ENCODE measurements at regions not wholly inside any gene's neighbourhood (a gene's known extent, or its start where the extent isn't known, plus 50 kb on each side); places are given as distances from the start of the nearest gene placed in this dataset.

GRCh38 chr17:77503293-77503655, 362.5 kb downstream of the SEC14L1 start:
- no peak overlapping the region for H3K4me3 ChIP-seq (ENCODE audit: low read depth, low read length)
- peaks cover 12% of the 10 kb centered on the region for H3K36me3 ChIP-seq (ENCODE audit: control insufficient read depth, insufficient read depth, low read length)
- FAIRE-seq: no peak
- TF ChIP-seq CTCF (IDR thresholded peaks at IDR 0.05; ENCODE audit: insufficient read depth, low read length, severe bottlenecking): no peak
- DNase-seq (ENCODE audit: low read depth): no peak
- H3K27me3 ChIP-seq (ENCODE audit: control insufficient read depth, insufficient read depth, low read length): no peaks in the 10 kb centered on the region

- H3K4me3 ChIP-seq (ENCODE audit: low read depth, low read length): no peak overlapping the region
- DNase-seq (ENCODE audit: low read depth) (no peak), FAIRE-seq (no peak)
- H3K36me3 ChIP-seq (ENCODE audit: control insufficient read depth, insufficient read depth, low read length): peaks cover 7% of the 10 kb centered on the region
- H3K27me3 ChIP-seq (ENCODE audit: control insufficient read depth, insufficient read depth, low read length): no peaks in the 10 kb centered on the region
- TF ChIP-seq CTCF (IDR thresholded peaks at IDR 0.05; ENCODE audit: insufficient read depth, low read length, severe bottlenecking): no peak
Observed at GRCh38 chr17:77503916-77504651, 363.3 kb downstream of the SEC14L1 start.

- no peak for TF ChIP-seq CTCF (IDR thresholded peaks at IDR 0.05; ENCODE audit: insufficient read depth, low read length, severe bottlenecking)
- DNase-seq (ENCODE audit: low read depth) (no peak), FAIRE-seq (no peak)
- Histone ChIP-seq H3K27me3 (ENCODE audit: control insufficient read depth, insufficient read depth, low read length) (no peaks in the 10 kb centered on the region), H3K4me3 (ENCODE audit: low read depth, low read length) (no peak overlapping the region), H3K36me3 (ENCODE audit: control insufficient read depth, insufficient read depth, low read length) (peaks cover 4% of the 10 kb centered on the region)
Observed at GRCh38 chr17:77504652-77505155, 363.9 kb downstream of the SEC14L1 start.

- no peak for TF ChIP-seq CTCF (IDR thresholded peaks at IDR 0.05; ENCODE audit: insufficient read depth, low read length, severe bottlenecking)
- Histone ChIP-seq H3K36me3 (ENCODE audit: control insufficient read depth, insufficient read depth, low read length) (no peaks in the 10 kb centered on the region), H3K27me3 (ENCODE audit: control insufficient read depth, insufficient read depth, low read length) (no peaks in the 10 kb centered on the region), H3K4me3 (ENCODE audit: low read depth, low read length) (no peak overlapping the region)
- no peak for DNase-seq (ENCODE audit: low read depth)
- no peak for FAIRE-seq
Observed at GRCh38 chr17:77505181-77505639, 364.4 kb downstream of the SEC14L1 start.

- no peak for DNase-seq (ENCODE audit: low read depth)
- H3K36me3 ChIP-seq (ENCODE audit: control insufficient read depth, insufficient read depth, low read length): no peaks in the 10 kb centered on the region
- no peak for FAIRE-seq
- no peak overlapping the region for H3K4me3 ChIP-seq (ENCODE audit: low read depth, low read length)
- TF ChIP-seq CTCF (IDR thresholded peaks at IDR 0.05; ENCODE audit: insufficient read depth, low read length, severe bottlenecking): no peak
- no peaks in the 10 kb centered on the region for H3K27me3 ChIP-seq (ENCODE audit: control insufficient read depth, insufficient read depth, low read length)
Observed at GRCh38 chr17:77506371-77506991, 365.7 kb downstream of the SEC14L1 start.

All from bronchial epithelial cell (primary cell).